H1 (cell line): ENCODE measurements at regions not wholly inside any gene's neighbourhood (a gene's known extent, or its start where the extent isn't known, plus 50 kb on each side); places are given as distances from the start of the nearest gene placed in this dataset.

Experiments
- CTCF ChIA-PET: fragments of 300-600 bp; sonication (Branson Sonifier 250); formaldehyde crosslinking; loops from one replicate; lab custom pipeline; 2021; ENCODE audit not compliant: partially characterized antibody; lab: Charles Lee
- POLR2A ChIA-PET: fragments of 300-600 bp; sonication (Branson Sonifier 250); formaldehyde crosslinking; loops from one replicate; lab custom pipeline; 2021; ENCODE audit warnings: inconsistent platforms; ENCODE audit not compliant: partially characterized antibody; lab: Charles Lee
- DNase-seq, 2 experiments: peaks; one replicate each; pipeline versions ENCODE4 v3.0.0 to v3.0.0-alpha.2; 2010 to 2022; ENCODE audit warnings: low spot score in 2 of 2, low read depth in 1 of 2, mixed read lengths in 1 of 2
- FAIRE-seq: peaks from 2 replicates; lab custom pipeline; 2011; peaks lifted over from hg19 to GRCh38; lab: Jason Lieb, UNC
- H2AFZ ChIP-seq: 2 replicates; pipeline ENCODE4 v1.8.1; 2012; ENCODE audit warnings: low read length, inconsistent platforms
- H2AK5ac ChIP-seq: 2 replicates; pipeline ENCODE4 v1.6.1; 2013; ENCODE audit warnings: low read depth, low read length
- H2BK120ac ChIP-seq: replicated peaks from 2 replicates; pipeline ENCODE3; 2013; ENCODE audit warnings: low read depth, low read length, inconsistent platforms
- H2BK12ac ChIP-seq: 2 replicates; pipeline ENCODE4 v1.6.1; 2013; ENCODE audit warnings: low read depth, low read length
- H2BK15ac ChIP-seq: 2 replicates; pipeline ENCODE4 v1.6.1; 2013; ENCODE audit warnings: low read length
- H2BK20ac ChIP-seq: 2 replicates; pipeline ENCODE4 v1.6.1; 2013; ENCODE audit warnings: low read length
- H2BK5ac ChIP-seq: 2 replicates; pipeline ENCODE4 v1.6.1; 2013; ENCODE audit warnings: low read depth, low read length
- H3K14ac ChIP-seq: 2 replicates; pipeline ENCODE4 v1.6.1; 2013; ENCODE audit warnings: inconsistent platforms; ENCODE audit not compliant: insufficient read length
- H3K18ac ChIP-seq: 2 replicates; pipeline ENCODE4 v1.6.1; 2013; ENCODE audit warnings: low read length; ENCODE audit errors: extremely low read depth
- H3K23ac ChIP-seq: 2 replicates; pipeline ENCODE4 v1.6.1; 2013; ENCODE audit warnings: inconsistent platforms; ENCODE audit not compliant: insufficient read length
- H3K23me2 ChIP-seq: 2 replicates; pipeline ENCODE4 v1.6.1; 2013; ENCODE audit warnings: low read depth, low read length
- H3K27ac ChIP-seq: 2 replicates; pipeline ENCODE4 v1.6.1; 2011; ENCODE audit warnings: low read depth, low read length, inconsistent platforms
- H3K27me3 ChIP-seq, 4 experiments: replicated peaks in 1 of 4; 1 replicate in 1 of 4; 2 replicates in 3 of 4; pipeline versions ENCODE4 v1.6.1 to v1.8.1; 2011 to 2013; ENCODE audit warnings: low read length in 3 of 4, mild to moderate bottlenecking in 3 of 4, inconsistent platforms in 2 of 4, mixed read lengths in 2 of 4, moderate library complexity in 1 of 4; ENCODE audit not compliant: control insufficient read depth in 3 of 4, insufficient read depth in 3 of 4; ENCODE audit errors: extremely low read depth in 1 of 4
- H3K36me3 ChIP-seq, 4 experiments: 2 replicates each; pipeline versions ENCODE4 v1.6.1 to v1.8.1; 2011 to 2013; ENCODE audit warnings: mild to moderate bottlenecking in 4 of 4, low read length in 3 of 4, moderate library complexity in 2 of 4, control low read depth in 1 of 4, inconsistent platforms in 1 of 4; ENCODE audit not compliant: insufficient read depth in 4 of 4, control insufficient read depth in 2 of 4
- H3K4ac ChIP-seq: replicated peaks from 2 replicates; pipeline ENCODE3; 2013; ENCODE audit warnings: low read length, low read depth, mixed read lengths, inconsistent platforms; ENCODE audit not compliant: insufficient read length
- H3K4me1 ChIP-seq, 4 experiments: replicated peaks in 1 of 4; 1 replicate in 1 of 4; 2 replicates in 3 of 4; pipeline versions ENCODE4 v1.6.1 to v1.8.1; 2011 to 2013; ENCODE audit warnings: low read length in 3 of 4, inconsistent platforms in 2 of 4, mixed read lengths in 1 of 4; ENCODE audit not compliant: insufficient read depth in 4 of 4, control insufficient read depth in 3 of 4
- H3K4me2 ChIP-seq, 2 experiments: 2 replicates each; pipeline versions ENCODE4 v1.6.1 to v1.8.1; 2011 to 2013; ENCODE audit warnings: low read depth in 2 of 2, low read length in 2 of 2, control low read depth in 1 of 2, inconsistent platforms in 1 of 2, mild to moderate bottlenecking in 1 of 2; ENCODE audit not compliant: insufficient read depth in 1 of 2
- H3K4me3 ChIP-seq, 4 experiments: fragments of 200-600, 300-600 bp in 1 of 4; sonication (generic), shearing (Covaris generic), sonication (Bioruptor Twin) in 1 of 4; 2 replicates each; pipeline versions ENCODE4 v1.5.1 to v1.8.1; 2011 to 2016; ENCODE audit warnings: low read length in 4 of 4, low read depth in 3 of 4, control low read depth in 2 of 4, inconsistent platforms in 2 of 4, mild to moderate bottlenecking in 2 of 4, mixed read lengths in 1 of 4, moderate library complexity in 1 of 4; ENCODE audit not compliant: insufficient read depth in 2 of 4; ENCODE audit errors: extremely low read depth in 1 of 4
- H3K56ac ChIP-seq: replicated peaks from 2 replicates; pipeline ENCODE3; 2013; ENCODE audit warnings: low read depth, mild to moderate bottlenecking, mixed read lengths, low read length, inconsistent platforms; ENCODE audit not compliant: insufficient read length
- H3K79me1 ChIP-seq: 2 replicates; pipeline ENCODE4 v1.6.1; 2013; ENCODE audit warnings: low read depth, low read length, control low read depth
- H3K79me2 ChIP-seq, 2 experiments: 2 replicates each; pipeline versions ENCODE4 v1.6.1 to v1.8.1; 2012 to 2013; ENCODE audit warnings: low read length in 2 of 2, mild to moderate bottlenecking in 2 of 2, inconsistent platforms in 1 of 2; ENCODE audit not compliant: insufficient read depth in 2 of 2, control insufficient read depth in 1 of 2
- H3K9ac ChIP-seq, 4 experiments: replicated peaks in 1 of 4; 1 replicate in 1 of 4; 2 replicates in 3 of 4; pipeline versions ENCODE4 v1.6.1 to v1.8.1; 2011 to 2013; ENCODE audit warnings: low read depth in 3 of 4, low read length in 3 of 4, control low read depth in 2 of 4, mild to moderate bottlenecking in 2 of 4, moderate library complexity in 2 of 4, inconsistent platforms in 1 of 4; ENCODE audit errors: extremely low read depth in 1 of 4
- H3K9me3 ChIP-seq, 2 experiments: 2 replicates each; pipeline versions ENCODE4 v1.6.1 to v1.8.1; 2012 to 2013; ENCODE audit warnings: mild to moderate bottlenecking in 2 of 2, moderate library complexity in 2 of 2, control low read depth in 1 of 2, inconsistent platforms in 1 of 2, low read depth in 1 of 2, low read length in 1 of 2, mixed read lengths in 1 of 2; ENCODE audit not compliant: insufficient read depth in 2 of 2
- H4K20me1 ChIP-seq, 2 experiments: replicated peaks in 1 of 2; 2 replicates each; pipeline versions ENCODE3 to v1.8.1; 2011 to 2013; ENCODE audit warnings: inconsistent platforms in 2 of 2, low read length in 2 of 2, mild to moderate bottlenecking in 1 of 2; ENCODE audit not compliant: insufficient read depth in 2 of 2, control insufficient read depth in 1 of 2
- H4K5ac ChIP-seq: 2 replicates; pipeline ENCODE4 v1.6.1; 2013; ENCODE audit warnings: low read length, low read depth, mixed read lengths, inconsistent platforms; ENCODE audit not compliant: insufficient read length
- H4K8ac ChIP-seq: 2 replicates; pipeline ENCODE4 v1.8.0; 2013; ENCODE audit warnings: mild to moderate bottlenecking, moderate library complexity, low read length, inconsistent platforms; ENCODE audit not compliant: insufficient read depth; ENCODE audit errors: extremely low read depth
- H4K91ac ChIP-seq: replicated peaks from 2 replicates; pipeline ENCODE3; 2013; ENCODE audit warnings: low read length, mixed read lengths, inconsistent platforms; ENCODE audit not compliant: insufficient read length
- SIX5 ChIP-seq: IDR thresholded peaks from 2 replicates; pipeline ENCODE4 v1.6.1; 2011; ENCODE audit warnings: mild to moderate bottlenecking, low read depth, low read length
- WGBS, 2 experiments: shearing (Covaris generic) in 1 of 2; methylation state at CpG; one replicate each; pipeline versions ENCODE4 v1.1.6 to v1.1.7; 2013 to 2015; ENCODE audit warnings: low lambda C conversion rate in 2 of 2, mixed read lengths in 2 of 2, inconsistent platforms in 1 of 2, low coverage in 1 of 2, missing lambda C conversion rate in 1 of 2; ENCODE audit not compliant: insufficient replicate concordance in 2 of 2, insufficient coverage in 1 of 2, insufficient read length in 1 of 2; ENCODE audit errors: extremely low coverage in 1 of 2, missing lambda C conversion rate in 1 of 2; 5-methylcytosine and 5-hydroxymethylcytosine counted together

GRCh38 chr11:121877152-121877551 lies 238.9 kb downstream of the BLID start:
- H4K91ac ChIP-seq = no peak overlapping the region
- no peak overlapping the region for H2BK15ac ChIP-seq
- no peak overlapping the region for H3K9ac ChIP-seq
- no peak overlapping the region for H2BK5ac ChIP-seq
- H3K4ac ChIP-seq = no peak overlapping the region
- no peak overlapping the region for H2BK120ac ChIP-seq
- H3K79me2 ChIP-seq = no peaks in the 10 kb centered on the region
- FAIRE-seq (no peak), DNase-seq (no peak)
- H3K79me1 ChIP-seq = no peaks in the 10 kb centered on the region
- H4K20me1 ChIP-seq = no peaks in the 10 kb centered on the region
- no peak overlapping the region for H2AFZ ChIP-seq
- H4K5ac ChIP-seq = no peak overlapping the region
- ChIA-PET POLR2A (no interaction called here), CTCF (interaction anchor here (2.3 kb wide), 1 partner anchor 76 kb away, joined by 5 read pairs; no protein-coding TSS in a partner anchor)
- H2BK12ac ChIP-seq = no peak overlapping the region
- no peak overlapping the region for H2BK20ac ChIP-seq
- no peaks in the 10 kb centered on the region for H3K4me1 ChIP-seq
- no peak overlapping the region for H3K14ac ChIP-seq
- H3K27ac ChIP-seq = no peak overlapping the region
- no peak for TF ChIP-seq SIX5
- no peak overlapping the region for H3K4me2 ChIP-seq
- no peak overlapping the region for H2AK5ac ChIP-seq
- no peak overlapping the region for H3K18ac ChIP-seq
- 92% methylated on average over 6 of the region's 6 CpGs; no CpG with 5 or more reads in 1 of the 2 experiments for WGBS, 2 experiments
- H3K4me3 ChIP-seq = no peak overlapping the region
- no peaks in the 10 kb centered on the region for H3K36me3 ChIP-seq
- H3K23me2 ChIP-seq = peaks cover 2% of the 10 kb centered on the region; the same call in 1 of the 2 replicates
- H3K23ac ChIP-seq = no peak overlapping the region
- no peak overlapping the region for H3K56ac ChIP-seq
- H3K9me3 ChIP-seq = no peaks in the 10 kb centered on the region
- H3K27me3 ChIP-seq = no peaks in the 10 kb centered on the region
- no peak overlapping the region for H4K8ac ChIP-seq
